PC-9 (cell line): ENCODE measurements at regions not wholly inside any gene's neighbourhood (a gene's known extent, or its start where the extent isn't known, plus 50 kb on each side); places are given as distances from the start of the nearest gene placed in this dataset.

Experiments used
- BruUV-seq: library from RNA; stranded (reverse); fragments of 400-500 nt; replicated peaks from 2 replicates; lab custom pipeline; 2021; lab: Mats Ljungman, UMichigan
- CTCF ChIA-PET: fragments of 300-600 bp; sonication (Branson Sonifier 250); formaldehyde crosslinking; loops from one replicate; lab custom pipeline; 2022; ENCODE audit warnings: antibody characterized with exemption; lab: Charles Lee
- POLR2A ChIA-PET: fragments of 300-600 bp; sonication (Branson Sonifier 250); formaldehyde crosslinking; loops from one replicate; lab custom pipeline; 2022; ENCODE audit warnings: antibody characterized with exemption; ENCODE audit not compliant: unreplicated experiment; lab: Charles Lee
- DNase-seq, 2 experiments: peaks; one replicate each; pipeline versions ENCODE4 v3.0.0 to v3.0.0-alpha.2; 2015 to 2022; ENCODE audit warnings: mixed read lengths in 1 of 2
- H2AFZ ChIP-seq: fragments of 200-600 bp; sonication (generic); 2 replicates; pipeline ENCODE4 v1.8.1; 2017; ENCODE audit warnings: antibody characterized with exemption
- H3F3A ChIP-seq: fragments of 200-600 bp; sonication (generic); 2 replicates; pipeline ENCODE4 v1.8.1; 2017; ENCODE audit warnings: antibody characterized with exemption, mild to moderate bottlenecking, low read depth; ENCODE audit not compliant: insufficient read depth
- H3K27ac ChIP-seq: fragments of 200-600 bp; sonication (generic); 2 replicates; pipeline ENCODE4 v1.6.1; 2016; ENCODE audit warnings: mixed run types
- H3K27me3 ChIP-seq: fragments of 200-600 bp; sonication (generic); 2 replicates; pipeline ENCODE4 v1.6.1; 2016; ENCODE audit warnings: low read depth, mixed run types; ENCODE audit not compliant: insufficient read depth
- H3K36me3 ChIP-seq: fragments of 200-600 bp; sonication (generic); 2 replicates; pipeline ENCODE4 v1.6.1; 2016; ENCODE audit warnings: low read depth, mixed run types
- H3K4me1 ChIP-seq: fragments of 200-600 bp; sonication (generic); replicated peaks from 2 replicates; pipeline ENCODE4 v1.6.1; 2016; ENCODE audit warnings: mixed run types; ENCODE audit not compliant: insufficient read depth
- H3K4me2 ChIP-seq: fragments of 200-600 bp; sonication (generic); 2 replicates; pipeline ENCODE4 v1.6.1; 2017; ENCODE audit warnings: mixed run types
- H3K4me3 ChIP-seq: fragments of 200-600 bp; sonication (generic); 2 replicates; pipeline ENCODE4 v1.6.1; 2016; ENCODE audit warnings: mixed run types
- H3K79me2 ChIP-seq: fragments of 200-600 bp; sonication (generic); 2 replicates; pipeline ENCODE4 v1.6.1; 2017; ENCODE audit warnings: low read depth, mixed run types
- H3K9me2 ChIP-seq: fragments of 200-600 bp; sonication (generic); 2 replicates; pipeline ENCODE4 v1.8.1; 2017; ENCODE audit warnings: mild to moderate bottlenecking; ENCODE audit not compliant: insufficient read depth
- H3K9me3 ChIP-seq: fragments of 200-600 bp; sonication (generic); 2 replicates; pipeline ENCODE4 v1.8.1; 2016; ENCODE audit warnings: low read depth; ENCODE audit not compliant: insufficient read depth
- H4K20me1 ChIP-seq: fragments of 200-600 bp; sonication (generic); 2 replicates; pipeline ENCODE4 v1.8.1; 2017; ENCODE audit not compliant: insufficient read depth
- EZH2 ChIP-seq: fragments of 200-600 bp; sonication (generic); IDR thresholded peaks from 2 replicates; pipeline ENCODE4 v1.8.0; 2017; ENCODE audit warnings: antibody characterized with exemption, low read depth
- intact Hi-C: fragments of 100-400 bp; cut with micrococcal nuclease; formaldehyde crosslinking; loops from one replicate; pipeline ENCODE4 v1.10.0; 2022; ENCODE audit not compliant: unreplicated experiment
- TF ChIP-seq, protein P1 (sequence below): fragments of 200-600 bp; sonication (generic); conservative IDR thresholded peaks from 2 replicates; pipeline ENCODE4 v1.6.1; 2017; ENCODE audit warnings: mixed run types, antibody characterized with exemption, mild to moderate bottlenecking, moderate library complexity

DNA sequence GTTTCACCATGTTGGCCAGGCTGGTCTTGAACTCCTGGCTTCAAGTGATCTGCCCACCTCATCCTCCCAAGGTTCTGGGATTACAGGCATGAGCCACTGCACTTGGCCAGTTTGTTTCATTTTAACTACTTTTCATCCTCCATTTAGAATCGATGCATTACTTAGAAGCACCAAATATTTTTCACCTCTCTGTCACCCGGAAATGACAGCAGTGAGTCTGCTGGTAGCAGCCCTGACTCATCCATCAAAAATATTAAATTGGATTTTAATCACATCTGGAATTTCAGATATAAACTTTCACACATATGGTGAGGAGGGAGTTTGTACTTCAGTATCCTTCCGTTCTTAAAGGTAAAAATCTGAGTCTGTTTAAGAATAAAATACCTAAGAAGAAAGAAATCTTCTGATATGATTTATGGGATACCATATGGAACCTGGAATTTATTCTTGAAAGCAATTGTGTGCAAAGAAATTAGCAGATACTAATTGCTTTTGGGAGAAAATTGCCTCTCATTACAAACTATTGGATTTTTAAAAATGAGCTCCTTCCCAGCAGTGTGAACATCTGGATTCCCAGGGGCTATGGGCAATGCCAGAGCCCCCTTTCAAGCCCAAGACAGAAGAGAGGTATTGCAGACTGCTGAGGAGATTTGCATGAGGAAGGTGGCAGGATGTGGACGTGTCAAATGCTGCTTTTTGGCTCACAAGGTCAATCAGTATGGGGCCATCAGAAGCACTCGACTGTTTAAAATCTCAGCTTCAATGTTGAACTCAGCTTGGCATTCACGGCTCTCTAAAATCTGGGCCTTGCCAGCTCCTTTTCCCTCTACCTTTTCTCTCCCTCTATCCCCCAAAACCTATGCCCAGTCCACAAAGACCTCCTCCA lies 279.5 kb upstream of the SIX2 start:
- no TSS peak for BruUV-seq

GRCh38 chr2:45287045-45287444 lies 277.8 kb upstream of the SIX2 start:
- Histone ChIP-seq H3F3A (peaks cover 44% of the 10 kb centered on the region), H3K4me3 (no peak overlapping the region), H3K27ac (no peak overlapping the region), H3K27me3 (no peaks in the 10 kb centered on the region), H3K9me2 (no peaks in the 10 kb centered on the region), H3K9me3 (peaks cover 10% of the 10 kb centered on the region), H2AFZ (no peak overlapping the region), H3K4me1 (peaks cover 61% of the 10 kb centered on the region), H3K36me3 (no peaks in the 10 kb centered on the region), H4K20me1 (no peaks in the 10 kb centered on the region), H3K4me2 (no peak overlapping the region), H3K79me2 (no peaks in the 10 kb centered on the region)
- intact Hi-C loops = no loop called here
- POLR2A ChIA-PET = no interaction called here
- TF ChIP-seq EZH2 = no peak
- TF ChIP-seq, protein P1, sequence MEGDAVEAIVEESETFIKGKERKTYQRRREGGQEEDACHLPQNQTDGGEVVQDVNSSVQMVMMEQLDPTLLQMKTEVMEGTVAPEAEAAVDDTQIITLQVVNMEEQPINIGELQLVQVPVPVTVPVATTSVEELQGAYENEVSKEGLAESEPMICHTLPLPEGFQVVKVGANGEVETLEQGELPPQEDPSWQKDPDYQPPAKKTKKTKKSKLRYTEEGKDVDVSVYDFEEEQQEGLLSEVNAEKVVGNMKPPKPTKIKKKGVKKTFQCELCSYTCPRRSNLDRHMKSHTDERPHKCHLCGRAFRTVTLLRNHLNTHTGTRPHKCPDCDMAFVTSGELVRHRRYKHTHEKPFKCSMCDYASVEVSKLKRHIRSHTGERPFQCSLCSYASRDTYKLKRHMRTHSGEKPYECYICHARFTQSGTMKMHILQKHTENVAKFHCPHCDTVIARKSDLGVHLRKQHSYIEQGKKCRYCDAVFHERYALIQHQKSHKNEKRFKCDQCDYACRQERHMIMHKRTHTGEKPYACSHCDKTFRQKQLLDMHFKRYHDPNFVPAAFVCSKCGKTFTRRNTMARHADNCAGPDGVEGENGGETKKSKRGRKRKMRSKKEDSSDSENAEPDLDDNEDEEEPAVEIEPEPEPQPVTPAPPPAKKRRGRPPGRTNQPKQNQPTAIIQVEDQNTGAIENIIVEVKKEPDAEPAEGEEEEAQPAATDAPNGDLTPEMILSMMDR = no peak
- CTCF ChIA-PET = interaction anchor here (0.7 kb wide), 1 partner anchor 39 kb away, joined by 3 read pairs; no protein-coding TSS in a partner anchor
- BruUV-seq = no TSS peak
- no peak for DNase-seq

More for the DNA sequence above, 279.5 kb upstream of the SIX2 start:
- no peak for TF ChIP-seq EZH2
- TF ChIP-seq, protein P1 = no peak
- ChIA-PET POLR2A (interaction anchor here (0.7 kb wide), 1 partner anchor 688 kb away, joined by 3 read pairs; no protein-coding TSS in a partner anchor), CTCF (interaction anchor here (0.6 kb wide), 1 partner anchor 17 kb away, joined by 4 read pairs; no protein-coding TSS in a partner anchor)
- peaks cover 10% of the 10 kb centered on the region for H3K9me3 ChIP-seq
- H3K4me3 ChIP-seq = no peak overlapping the region
- no peaks in the 10 kb centered on the region for H3K79me2 ChIP-seq
- intact Hi-C loops = no loop called here
- H3K36me3 ChIP-seq = no peaks in the 10 kb centered on the region
- peak overlapping the region; percentile 26 for H3K4me2 ChIP-seq
- H4K20me1 ChIP-seq = no peaks in the 10 kb centered on the region
- peak; percentile 15 to 82 for DNase-seq
- H3K27ac ChIP-seq = peak overlapping the region; percentile 43
- peaks cover 30% of the 10 kb centered on the region for H3F3A ChIP-seq
- peaks cover 44% of the 10 kb centered on the region for H3K4me1 ChIP-seq
- H3K27me3 ChIP-seq = no peaks in the 10 kb centered on the region
- H2AFZ ChIP-seq = no peak overlapping the region
- H3K9me2 ChIP-seq = no peaks in the 10 kb centered on the region

DNA sequence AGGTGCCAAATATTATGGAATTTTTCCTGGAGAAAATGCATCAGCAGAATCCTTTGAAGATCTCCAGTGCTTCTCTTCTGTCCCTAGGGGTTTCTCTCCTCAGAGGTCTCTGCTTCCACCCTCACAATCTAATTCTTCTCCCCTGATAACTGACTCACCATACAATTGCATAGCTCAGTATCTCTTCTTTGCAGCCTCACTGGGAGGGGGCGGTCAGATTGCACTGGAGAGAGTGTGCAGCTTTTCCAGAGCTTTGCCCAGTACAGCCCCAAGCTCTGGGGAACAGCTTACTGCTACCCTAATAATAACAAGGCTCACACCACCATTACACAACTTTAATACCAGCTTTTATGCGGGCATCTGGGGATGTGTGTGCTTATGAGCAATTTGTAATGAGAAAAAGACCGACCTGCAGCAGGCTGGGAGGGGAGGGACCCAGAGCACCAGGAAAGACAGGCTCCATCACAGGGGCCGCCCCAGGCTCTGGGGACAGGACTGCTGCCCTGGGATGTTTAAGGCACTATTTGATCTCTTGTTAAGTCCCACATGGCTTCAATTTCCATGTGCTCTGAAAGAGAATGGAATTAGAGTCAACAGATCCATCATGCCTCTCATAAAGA lies 276.6 kb upstream of the SIX2 start:
- H3K4me3 ChIP-seq = no peak overlapping the region
- H3K4me1 ChIP-seq = peaks cover 64% of the 10 kb centered on the region
- TF ChIP-seq, protein P1 = no peak
- TF ChIP-seq EZH2 = no peak
- H3K27ac ChIP-seq = peak overlapping the region; percentile 94; the same call in 1 of the 2 replicates
- no peak overlapping the region for H2AFZ ChIP-seq
- DNase-seq = no peak
- H3K9me2 ChIP-seq = no peaks in the 10 kb centered on the region
- ChIA-PET POLR2A (interaction anchor here (0.6 kb wide), 1 partner anchor 21 kb away, joined by 3 read pairs; no protein-coding TSS in a partner anchor), CTCF (no interaction called here)
- no peak overlapping the region for H3K4me2 ChIP-seq
- no peaks in the 10 kb centered on the region for H3K36me3 ChIP-seq
- intact Hi-C loops = no loop called here
- no peaks in the 10 kb centered on the region for H3K79me2 ChIP-seq
- H3K27me3 ChIP-seq = no peaks in the 10 kb centered on the region
- peaks cover 44% of the 10 kb centered on the region for H3F3A ChIP-seq
- H3K9me3 ChIP-seq = peaks cover 10% of the 10 kb centered on the region
- BruUV-seq = no TSS peak
- no peaks in the 10 kb centered on the region for H4K20me1 ChIP-seq
